Heart right ventricle (tissue), 16 donors: ENCODE measurements at regions not wholly inside any gene's neighbourhood (a gene's known extent, or its start where the extent isn't known, plus 50 kb on each side); places are given as distances from the start of the nearest gene placed in this dataset.

Experiments
- ATAC-seq, 8 donors: fragments of 200-7000 bp; cut with Tn5 transposase; one replicate each; pipeline ENCODE4 v1.9.1; 2020; ENCODE audit warnings: mild to moderate bottlenecking in 8 of 8, moderate library complexity in 8 of 8, moderate number of reproducible peaks in 1 of 8
- DNase-seq, 2 donors: peaks; one replicate each; pipeline ENCODE4 v3.0.0-alpha.2; 2020
- H3K27ac ChIP-seq, 10 donors: fragments of 200-600 bp; sonication (generic) in 2 of 10; one replicate each; pipeline versions ENCODE4 v1.5.0 to v1.8.0; 2020 to 2022; ENCODE audit warnings: mild to moderate bottlenecking in 3 of 10
- H3K27me3 ChIP-seq, 7 donors: fragments of 200-600 bp; one replicate each; pipeline ENCODE4 v1.8.0; 2021 to 2022; ENCODE audit warnings: mild to moderate bottlenecking in 2 of 7
- H3K36me3 ChIP-seq, 9 donors: fragments of 200-600 bp; sonication (generic) in 1 of 9; one replicate each; pipeline versions ENCODE4 v1.5.0 to v1.8.0; 2020 to 2022; ENCODE audit warnings: mild to moderate bottlenecking in 2 of 9
- H3K4me1 ChIP-seq, 9 donors: fragments of 200-600 bp; sonication (generic) in 1 of 9; one replicate each; pipeline versions ENCODE4 v1.5.0 to v1.8.0; 2020 to 2022; ENCODE audit warnings: mild to moderate bottlenecking in 4 of 9
- H3K4me3 ChIP-seq, 10 donors: fragments of 200-600 bp; sonication (generic) in 2 of 10; one replicate each; pipeline versions ENCODE4 v1.5.0 to v1.8.0; 2020 to 2022; ENCODE audit warnings: mild to moderate bottlenecking in 7 of 10, moderate library complexity in 2 of 10
- H3K9me3 ChIP-seq, 11 donors: fragments of 200-600 bp in 10 of 11; sonication (generic) in 2 of 11; one replicate each; pipeline versions ENCODE4 v1.5.0 to v1.8.0; 2013 to 2022; ENCODE audit warnings: mild to moderate bottlenecking in 2 of 11, control low read depth in 1 of 11, moderate library complexity in 1 of 11
- WGBS, 2 donors: extraction: QIAGEN DNeasy Blood & Tissue Kit; methylation state at CpG; one replicate each; pipeline ENCODE4 v1.1.7; 2013; ENCODE audit warnings: inconsistent platforms in 1 of 2; 5-methylcytosine and 5-hydroxymethylcytosine counted together
- intact Hi-C, 10 donors: fragments of 100-400 bp; cut with DNase I; formaldehyde crosslinking; loops; one replicate each; pipeline versions ENCODE4 v1.11.1 to v1.14.2; 2022
- TF ChIP-seq, protein P1 (sequence below), 9 donors: fragments of 200-600 bp; sonication (generic) in 2 of 9; IDR thresholded peaks; one replicate each; pipeline versions ENCODE4 v1.5.0 to v1.8.0; 2021 to 2022; ENCODE audit warnings: antibody characterized with exemption in 9 of 9, mild to moderate bottlenecking in 5 of 9, moderate library complexity in 1 of 9
- donor health status: Arrhythmogenic right ventricular cardiomyopathy.
- donor health status: ischemic (EF 13 %, LVEDD 7.1; RV severe dilation, severe dysfunction).
- donor health status: healthy with polysubstance abuse.
- donor health status: DM: no; HTN: yes; CAD: no.
- donor health status: DM: no; HTN: no; CAD: no.
- donor health status: ischemic (EF 25% LVEDD 6.9; RV normal size, moderate dysfunction).
- donor health status: ischemic (EF 25% LVEDD 5.7; RV mildly dilated, moderate dysfunction).
- donor health status: healthy.
- donor health status: DM: yes; HTN: yes; CAD: no.
- donor health status: Ischemic cardiomyopathy.
- donor health status: ischemic (EF 35%, LVEDD 5.7; RV mildly dilated, moderate dysfunction).
- donor health status: nonischemic (EF 11% LVEDD 7.7; RV severe dilation, severe dysfunction).
- donor health status: DM: yes; HTN: yes; CAD: no.
- donor health status: PGD.
- donor health status: ischemic (EF 29% LVEDD 5.4; RV normal size, mild dysfunction).
- donor health status: nonischemic (EF 23%, LVEDD 6.1; RV moderate dilation, normal function).

DNA sequence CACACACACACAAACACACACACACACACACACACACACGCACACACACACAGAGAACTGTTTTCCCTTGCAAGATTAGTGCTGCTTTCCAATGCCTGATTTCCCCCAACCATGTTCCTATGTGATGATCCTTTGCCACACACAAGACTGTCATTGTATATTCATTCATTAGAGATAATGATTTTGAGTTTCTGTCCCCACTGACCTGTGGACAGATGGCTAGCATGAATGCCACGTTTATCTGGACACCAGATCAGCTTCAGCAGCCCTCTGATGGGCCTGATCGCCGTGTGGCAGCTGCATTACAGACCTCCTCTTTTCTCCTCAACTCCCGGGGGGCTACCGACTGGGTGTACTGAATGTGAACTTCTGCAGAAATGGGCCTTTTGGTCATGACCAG is 353.0 kb downstream of the MYCN start:
- no peaks in the 10 kb centered on the region for H3K4me1 ChIP-seq
- no peaks in the 10 kb centered on the region for H3K9me3 ChIP-seq
- H3K27me3 ChIP-seq = peaks cover 0 to 22% (median 0%) of the 10 kb centered on the region in 7 donors
- WGBS, 2 donors = 62% methylated on average over 6 of the region's 6 CpGs
- intact Hi-C loops = no loop called here
- H3K27ac ChIP-seq = no peak overlapping the region
- no peak overlapping the region for H3K4me3 ChIP-seq
- DNase-seq = no peak
- TF ChIP-seq, protein P1, sequence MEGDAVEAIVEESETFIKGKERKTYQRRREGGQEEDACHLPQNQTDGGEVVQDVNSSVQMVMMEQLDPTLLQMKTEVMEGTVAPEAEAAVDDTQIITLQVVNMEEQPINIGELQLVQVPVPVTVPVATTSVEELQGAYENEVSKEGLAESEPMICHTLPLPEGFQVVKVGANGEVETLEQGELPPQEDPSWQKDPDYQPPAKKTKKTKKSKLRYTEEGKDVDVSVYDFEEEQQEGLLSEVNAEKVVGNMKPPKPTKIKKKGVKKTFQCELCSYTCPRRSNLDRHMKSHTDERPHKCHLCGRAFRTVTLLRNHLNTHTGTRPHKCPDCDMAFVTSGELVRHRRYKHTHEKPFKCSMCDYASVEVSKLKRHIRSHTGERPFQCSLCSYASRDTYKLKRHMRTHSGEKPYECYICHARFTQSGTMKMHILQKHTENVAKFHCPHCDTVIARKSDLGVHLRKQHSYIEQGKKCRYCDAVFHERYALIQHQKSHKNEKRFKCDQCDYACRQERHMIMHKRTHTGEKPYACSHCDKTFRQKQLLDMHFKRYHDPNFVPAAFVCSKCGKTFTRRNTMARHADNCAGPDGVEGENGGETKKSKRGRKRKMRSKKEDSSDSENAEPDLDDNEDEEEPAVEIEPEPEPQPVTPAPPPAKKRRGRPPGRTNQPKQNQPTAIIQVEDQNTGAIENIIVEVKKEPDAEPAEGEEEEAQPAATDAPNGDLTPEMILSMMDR (IDR thresholded peaks at IDR 0.05) = no peak
- no peaks in the 10 kb centered on the region for H3K36me3 ChIP-seq
- ATAC-seq = no peak

DNA sequence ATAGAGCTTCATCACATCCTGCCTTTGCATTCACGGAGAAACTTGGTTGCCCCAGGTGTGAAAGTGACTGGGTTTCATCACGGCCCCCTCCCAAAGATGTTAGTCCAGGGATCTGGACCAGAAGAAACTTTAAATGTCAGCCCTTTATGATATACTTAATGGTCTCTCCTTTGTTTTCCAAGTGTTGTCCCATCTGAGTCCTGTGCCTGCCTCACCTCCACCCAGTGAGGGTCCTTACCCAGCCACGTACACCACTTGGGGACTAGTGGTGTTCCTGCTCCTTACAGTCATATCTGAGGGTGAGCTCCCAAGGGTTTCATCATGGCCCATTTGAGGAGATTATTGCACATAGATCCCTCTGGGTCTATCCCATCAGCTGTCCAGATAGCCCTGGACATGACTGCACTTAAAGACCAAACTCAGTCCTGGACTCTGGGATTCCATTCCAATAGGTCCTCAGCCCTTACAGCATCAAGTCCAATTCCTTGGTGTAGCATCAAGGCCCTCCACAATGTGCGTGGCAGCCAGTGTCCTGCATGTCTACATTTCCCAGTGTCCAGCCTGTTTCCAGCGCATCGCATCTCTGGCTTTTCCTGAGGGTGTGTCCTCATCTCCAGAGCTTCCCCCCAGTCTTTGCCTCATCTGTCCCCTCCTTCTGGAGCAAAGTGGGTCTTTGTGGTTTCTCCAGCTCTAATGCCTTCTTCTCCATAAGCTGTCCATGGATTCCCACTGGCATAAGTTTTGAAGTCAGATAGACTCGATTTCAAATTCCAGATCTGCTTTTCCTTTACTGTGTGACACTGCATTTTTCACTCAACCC is 351.6 kb downstream of the MYCN start:
- intact Hi-C loops = no loop called here
- Histone ChIP-seq H3K4me1 (no peaks in the 10 kb centered on the region), H3K27me3 (peaks cover 0 to 22% (median 0%) of the 10 kb centered on the region in 7 donors), H3K4me3 (no peak overlapping the region), H3K27ac (no peak overlapping the region), H3K36me3 (no peaks in the 10 kb centered on the region), H3K9me3 (no peaks in the 10 kb centered on the region)
- WGBS, 2 donors = 89 to 90% methylated on average over 7 of the region's 7 CpGs
- no peak for ATAC-seq
- no peak for DNase-seq
- TF ChIP-seq, protein P1 (IDR thresholded peaks at IDR 0.05) = no peak

DNA sequence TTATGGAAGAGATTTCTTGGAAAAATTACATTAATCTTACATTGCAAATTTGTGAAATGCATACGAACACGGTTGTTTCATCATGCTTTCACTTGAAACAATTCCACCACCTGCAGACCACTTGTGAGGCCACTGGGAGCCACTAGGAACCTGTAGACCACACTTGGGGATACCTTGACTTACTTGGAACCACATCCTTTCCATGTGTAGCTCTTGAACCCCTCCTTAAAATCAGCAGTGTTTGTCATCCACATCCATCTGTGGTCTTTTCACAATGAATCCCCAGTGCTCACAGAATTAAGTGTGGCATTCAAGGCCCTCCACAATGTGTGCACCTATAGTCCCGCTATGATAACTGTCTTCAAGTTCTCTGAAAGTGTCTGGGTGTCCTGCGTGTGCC is 350.9 kb downstream of the MYCN start:
- Histone ChIP-seq H3K4me1 (no peaks in the 10 kb centered on the region), H3K4me3 (no peak overlapping the region), H3K27me3 (peaks cover 0 to 22% (median 0%) of the 10 kb centered on the region in 7 donors), H3K27ac (no peak overlapping the region), H3K9me3 (no peaks in the 10 kb centered on the region), H3K36me3 (no peaks in the 10 kb centered on the region)
- DNase-seq (no peak), ATAC-seq (no peak)
- TF ChIP-seq, protein P1 (IDR thresholded peaks at IDR 0.05) = no peak
- 90 to 94% methylated on average over 4 of the region's 4 CpGs for WGBS, 2 donors
- intact Hi-C loops = no loop called here

DNA sequence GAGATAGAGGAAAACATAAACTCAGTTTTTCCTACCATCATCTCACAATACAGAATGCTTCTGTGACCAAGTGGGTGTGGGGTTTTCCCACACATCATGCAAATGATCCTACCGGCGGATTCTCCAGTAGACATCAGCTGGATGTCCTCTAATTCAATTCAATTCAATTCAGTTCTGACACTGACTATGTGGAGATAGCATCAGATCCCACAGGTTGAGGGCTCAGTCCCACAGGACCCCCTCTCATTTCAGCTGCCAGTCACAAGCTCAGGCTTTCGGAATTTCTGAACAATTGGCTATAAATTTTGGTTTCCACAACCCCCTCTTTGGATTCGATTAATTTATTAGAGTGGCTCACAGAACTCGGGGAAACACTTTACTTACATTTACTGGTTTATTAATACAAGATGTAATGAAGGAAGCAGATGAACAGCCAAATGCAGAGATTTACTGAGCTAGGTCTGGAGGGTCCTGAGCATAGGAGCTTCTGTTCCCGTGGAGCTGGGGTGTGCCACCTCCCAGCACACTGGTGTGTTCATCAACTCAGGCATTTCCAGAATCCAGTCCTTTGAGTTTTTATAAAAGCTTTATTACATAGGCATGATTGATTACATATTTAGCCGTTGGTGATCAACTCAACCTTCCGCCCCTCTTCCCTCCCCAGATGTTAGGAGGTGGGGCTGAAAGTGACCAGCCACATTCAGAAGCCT is 350.1 kb downstream of the MYCN start:
- WGBS, 2 donors = 77 to 84% methylated on average over 8 of the region's 8 CpGs

More for the DNA sequence above, 350.1 kb downstream of the MYCN start:
- no peak overlapping the region for H3K27ac ChIP-seq
- intact Hi-C loops = no loop called here
- ATAC-seq (no peak), DNase-seq (no peak)
- no peaks in the 10 kb centered on the region for H3K4me1 ChIP-seq
- TF ChIP-seq, protein P1 (IDR thresholded peaks at IDR 0.05) = no peak
- no peak overlapping the region for H3K4me3 ChIP-seq
- no peaks in the 10 kb centered on the region for H3K36me3 ChIP-seq
- H3K9me3 ChIP-seq = no peaks in the 10 kb centered on the region
- peaks cover 0 to 22% (median 0%) of the 10 kb centered on the region in 7 donors for H3K27me3 ChIP-seq
